Liver (tissue), 3 donors: ENCODE measurements at regions not wholly inside any gene's neighbourhood (a gene's known extent, or its start where the extent isn't known, plus 50 kb on each side); places are given as distances from the start of the nearest gene placed in this dataset.

Experiments
- ATF3 ChIP-seq: IDR thresholded peaks from 2 replicates; pipeline ENCODE4 v1.6.1; 2016; ENCODE audit warnings: antibody characterized with exemption
- CTCF ChIP-seq: fragments of 150-350 bp; IDR thresholded peaks from 2 replicates; pipeline ENCODE4 v1.5.1; 2017; ENCODE audit warnings: improper control_type of control experiment, low read depth, low read length; ENCODE audit not compliant: missing input control
- FOXA1 ChIP-seq: IDR thresholded peaks from 2 replicates; pipeline ENCODE4 v1.6.1; 2016; ENCODE audit warnings: antibody characterized with exemption
- JUND ChIP-seq, 2 donors: IDR thresholded peaks; 2 replicates each; pipeline ENCODE4 v1.6.1; 2016; ENCODE audit warnings: antibody characterized with exemption in 2 of 2
- RAD21 ChIP-seq, 2 donors: IDR thresholded peaks; 2 replicates each; pipeline ENCODE4 v1.6.1; 2016; ENCODE audit warnings: antibody characterized with exemption in 2 of 2, mild to moderate bottlenecking in 2 of 2
- RXRA ChIP-seq, 2 donors: IDR thresholded peaks; 2 replicates each; pipeline ENCODE4 v1.6.1; 2017 to 2018; ENCODE audit warnings: antibody characterized with exemption in 2 of 2, mild to moderate bottlenecking in 1 of 2
- SP1 ChIP-seq: IDR thresholded peaks from 2 replicates; pipeline ENCODE4 v1.6.1; 2018; ENCODE audit warnings: antibody characterized with exemption, mild to moderate bottlenecking
- TAF1 ChIP-seq: conservative IDR thresholded peaks from 2 replicates; pipeline ENCODE4 v1.6.1; 2016; ENCODE audit warnings: antibody characterized with exemption, mild to moderate bottlenecking
- YY1 ChIP-seq: IDR thresholded peaks from 2 replicates; pipeline ENCODE4 v1.6.1; 2016; ENCODE audit warnings: antibody characterized with exemption, mild to moderate bottlenecking
- TF ChIP-seq, protein P1 (sequence below): IDR thresholded peaks from 2 replicates; pipeline ENCODE4 v1.6.1; 2016; ENCODE audit warnings: antibody characterized with exemption, mild to moderate bottlenecking
- TF ChIP-seq, protein P2 (sequence below): IDR thresholded peaks from 2 replicates; pipeline ENCODE4 v1.6.1; 2016; ENCODE audit warnings: antibody characterized with exemption
- donor health status: healthy.
- donor health status: healthy.

DNA sequence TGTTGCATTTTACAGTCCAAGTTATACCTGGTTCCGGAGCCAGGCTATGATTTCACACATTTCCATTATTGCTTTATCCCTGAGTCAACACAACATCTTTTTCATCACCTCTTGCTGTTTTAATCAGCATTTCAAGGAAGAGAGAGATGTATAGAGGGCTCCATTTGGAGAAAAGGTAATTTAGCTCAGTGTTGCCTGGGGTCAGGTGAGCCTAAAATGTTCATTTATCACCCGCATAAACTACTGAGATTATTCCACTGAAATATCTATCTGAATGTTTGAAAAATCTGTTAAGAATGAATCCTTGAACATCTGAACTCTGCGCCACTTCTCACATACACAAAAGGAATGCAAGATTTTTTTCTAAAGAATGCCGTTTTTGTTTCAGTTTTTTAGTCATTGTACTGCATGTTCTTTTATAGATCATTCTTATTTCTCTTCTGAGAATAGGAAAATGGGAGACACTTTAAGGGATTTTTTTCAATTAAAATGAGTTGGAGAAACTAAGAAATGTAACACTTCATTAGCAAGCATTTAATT is 51.5 kb upstream of the AGTR1 start:
- no peak for TF ChIP-seq SP1
- TF ChIP-seq CTCF: no peak
- TF ChIP-seq, protein P1, sequence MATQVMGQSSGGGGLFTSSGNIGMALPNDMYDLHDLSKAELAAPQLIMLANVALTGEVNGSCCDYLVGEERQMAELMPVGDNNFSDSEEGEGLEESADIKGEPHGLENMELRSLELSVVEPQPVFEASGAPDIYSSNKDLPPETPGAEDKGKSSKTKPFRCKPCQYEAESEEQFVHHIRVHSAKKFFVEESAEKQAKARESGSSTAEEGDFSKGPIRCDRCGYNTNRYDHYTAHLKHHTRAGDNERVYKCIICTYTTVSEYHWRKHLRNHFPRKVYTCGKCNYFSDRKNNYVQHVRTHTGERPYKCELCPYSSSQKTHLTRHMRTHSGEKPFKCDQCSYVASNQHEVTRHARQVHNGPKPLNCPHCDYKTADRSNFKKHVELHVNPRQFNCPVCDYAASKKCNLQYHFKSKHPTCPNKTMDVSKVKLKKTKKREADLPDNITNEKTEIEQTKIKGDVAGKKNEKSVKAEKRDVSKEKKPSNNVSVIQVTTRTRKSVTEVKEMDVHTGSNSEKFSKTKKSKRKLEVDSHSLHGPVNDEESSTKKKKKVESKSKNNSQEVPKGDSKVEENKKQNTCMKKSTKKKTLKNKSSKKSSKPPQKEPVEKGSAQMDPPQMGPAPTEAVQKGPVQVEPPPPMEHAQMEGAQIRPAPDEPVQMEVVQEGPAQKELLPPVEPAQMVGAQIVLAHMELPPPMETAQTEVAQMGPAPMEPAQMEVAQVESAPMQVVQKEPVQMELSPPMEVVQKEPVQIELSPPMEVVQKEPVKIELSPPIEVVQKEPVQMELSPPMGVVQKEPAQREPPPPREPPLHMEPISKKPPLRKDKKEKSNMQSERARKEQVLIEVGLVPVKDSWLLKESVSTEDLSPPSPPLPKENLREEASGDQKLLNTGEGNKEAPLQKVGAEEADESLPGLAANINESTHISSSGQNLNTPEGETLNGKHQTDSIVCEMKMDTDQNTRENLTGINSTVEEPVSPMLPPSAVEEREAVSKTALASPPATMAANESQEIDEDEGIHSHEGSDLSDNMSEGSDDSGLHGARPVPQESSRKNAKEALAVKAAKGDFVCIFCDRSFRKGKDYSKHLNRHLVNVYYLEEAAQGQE: no peak
- TF ChIP-seq RXRA (IDR thresholded peaks at IDR 0.05): no peak
- TF ChIP-seq FOXA1: no peak
- TF ChIP-seq, protein P2, sequence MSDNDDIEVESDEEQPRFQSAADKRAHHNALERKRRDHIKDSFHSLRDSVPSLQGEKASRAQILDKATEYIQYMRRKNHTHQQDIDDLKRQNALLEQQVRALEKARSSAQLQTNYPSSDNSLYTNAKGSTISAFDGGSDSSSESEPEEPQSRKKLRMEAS: no peak
- no peak for TF ChIP-seq YY1
- no peak for TF ChIP-seq JUND (IDR thresholded peaks at IDR 0.05)
- no peak for TF ChIP-seq TAF1
- no peak for TF ChIP-seq RAD21 (IDR thresholded peaks at IDR 0.05)
- no peak for TF ChIP-seq ATF3
